Stimulated activated naive CD8-positive, alpha-beta T cell treated with anti-CD3 and anti-CD28 coated beads, Interleukin-15, Interleukin-2, amounts not matched to agents 100 U/mL and 50 U/mL, for 24 hours (primary cell): ENCODE measurements at regions not wholly inside any gene's neighbourhood (a gene's known extent, or its start where the extent isn't known, plus 50 kb on each side); places are given as distances from the start of the nearest gene placed in this dataset.
"Not testable (repeated sequence)": the region's sequence is repeated elsewhere in the genome, so short reads cannot be mapped to it uniquely, and the experiment has no call there.

Experiments used
- ATAC-seq: fragments of 150-1000 bp; cut with Tn5 transposase; one replicate; pipeline ENCODE4 v1.10.0; 2021
- DNase-seq: peaks from one replicate; pipeline ENCODE4 v3.0.0; 2021

DNA sequence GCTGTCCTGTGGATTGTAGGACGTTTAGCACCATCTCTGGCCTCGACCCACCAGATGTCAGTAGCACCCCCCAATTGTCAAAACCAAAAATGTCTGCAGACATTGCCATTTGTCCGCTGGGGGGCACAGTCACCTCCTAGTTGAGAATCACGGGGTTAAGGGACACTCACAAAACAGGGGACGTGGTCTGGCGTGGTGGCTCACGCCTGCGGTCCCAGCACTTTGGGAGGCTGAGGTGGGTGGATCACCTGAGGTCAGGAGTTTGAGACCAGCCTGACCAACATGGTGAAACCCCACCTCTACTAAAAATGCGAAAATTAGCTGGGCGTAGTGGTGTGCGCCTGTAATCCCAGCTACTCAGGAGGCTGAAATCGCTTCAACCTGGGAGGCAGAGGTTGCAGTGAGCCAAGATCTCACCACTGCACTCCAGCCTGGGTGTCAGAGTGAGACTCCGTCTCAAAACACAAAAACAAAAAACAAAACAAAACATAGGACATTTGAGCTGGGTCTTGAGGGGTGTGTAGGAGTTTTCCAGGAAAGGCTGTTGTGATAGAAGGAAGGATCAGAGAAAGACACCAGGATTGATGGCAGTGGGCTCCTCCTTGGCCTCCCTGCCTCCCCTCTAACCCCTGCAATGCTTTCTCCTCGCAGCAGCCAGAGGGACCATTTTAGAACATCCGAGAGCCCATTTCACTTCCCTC, 171.8 kb upstream of the GSE1 start:
- DNase-seq (no peak), ATAC-seq (no peak)

DNA sequence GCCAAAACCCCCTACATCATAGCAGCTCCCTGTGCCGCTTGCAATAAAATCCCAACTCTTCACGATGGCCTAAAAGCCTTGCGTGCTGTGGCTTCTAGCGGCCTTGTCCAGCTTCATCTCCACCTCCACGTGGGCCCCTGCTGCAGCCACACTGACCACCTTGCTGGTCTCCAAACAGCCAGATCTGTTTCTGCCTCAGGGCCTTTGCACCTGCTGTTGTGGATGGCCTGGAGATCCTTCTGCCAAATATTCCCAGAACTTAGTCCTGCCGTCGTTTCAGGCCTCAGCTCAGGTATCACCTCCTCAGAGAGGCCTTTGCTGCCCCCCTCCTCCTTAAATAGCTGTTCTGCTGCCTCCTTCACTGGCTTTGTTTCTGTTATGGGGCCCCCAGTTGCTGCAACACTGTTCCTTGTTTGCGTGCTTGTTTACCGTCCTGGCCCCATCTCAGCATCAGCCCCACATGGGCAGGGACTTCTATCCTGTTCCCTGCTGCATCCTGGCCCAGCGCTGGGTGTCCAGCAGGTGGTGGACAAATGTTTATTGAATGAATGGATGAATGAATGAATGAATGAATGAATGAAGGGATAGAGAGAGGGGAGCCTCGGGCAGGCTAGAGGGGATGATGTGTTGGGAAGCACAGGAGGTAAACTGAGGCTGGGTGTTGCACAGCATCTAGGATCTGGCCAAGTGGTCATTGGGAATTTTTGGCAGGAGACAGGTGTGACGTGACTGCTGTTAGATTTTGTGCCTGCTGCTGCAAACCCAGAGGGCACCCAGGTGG, 171.0 kb upstream of the GSE1 start:
- no peak for ATAC-seq

DNA sequence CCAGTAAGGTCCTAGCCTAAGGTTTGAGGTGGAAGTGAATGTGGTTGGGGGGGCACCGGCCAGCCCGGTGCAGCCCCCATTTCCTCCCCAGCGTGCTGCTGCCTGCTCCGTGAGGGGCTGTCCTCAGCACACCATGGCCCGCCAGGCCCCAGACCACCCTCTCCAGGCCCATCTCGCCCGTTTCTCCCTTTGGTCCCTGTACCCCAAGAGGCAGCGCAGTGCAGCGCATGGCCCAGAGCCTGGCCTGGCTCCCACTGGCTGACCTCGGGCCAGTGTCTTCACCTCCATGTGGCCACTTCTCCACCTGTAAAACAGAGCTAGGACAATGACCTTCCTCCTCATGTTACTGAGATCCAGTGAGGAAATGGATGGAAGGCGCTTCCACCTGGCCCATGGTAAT, 170.0 kb upstream of the GSE1 start:
- ATAC-seq (no peak), DNase-seq (no peak)

More for the DNA sequence above, 171.0 kb upstream of the GSE1 start:
- no peak for DNase-seq

DNA sequence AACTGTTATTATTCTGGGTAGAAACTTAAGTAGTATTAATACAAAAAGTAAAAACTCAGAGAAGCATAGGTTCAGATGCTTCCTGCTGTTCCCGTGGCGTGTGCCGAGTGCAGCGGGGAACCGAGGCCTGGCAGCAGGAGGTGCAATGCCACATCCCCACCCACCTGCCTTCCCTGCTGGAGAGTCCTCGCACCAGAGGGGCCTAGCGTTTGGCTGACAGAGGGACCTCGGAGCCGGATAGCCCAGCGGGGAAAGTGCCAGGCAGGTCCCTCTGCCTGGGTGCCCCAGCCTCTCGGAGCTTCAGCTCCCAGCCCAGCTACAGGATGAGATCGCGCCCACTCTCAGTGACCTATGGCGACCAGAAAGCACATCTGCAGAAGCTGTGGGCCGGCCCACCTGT, 169.6 kb upstream of the GSE1 start:
- no peak for DNase-seq
- ATAC-seq: no peak

DNA sequence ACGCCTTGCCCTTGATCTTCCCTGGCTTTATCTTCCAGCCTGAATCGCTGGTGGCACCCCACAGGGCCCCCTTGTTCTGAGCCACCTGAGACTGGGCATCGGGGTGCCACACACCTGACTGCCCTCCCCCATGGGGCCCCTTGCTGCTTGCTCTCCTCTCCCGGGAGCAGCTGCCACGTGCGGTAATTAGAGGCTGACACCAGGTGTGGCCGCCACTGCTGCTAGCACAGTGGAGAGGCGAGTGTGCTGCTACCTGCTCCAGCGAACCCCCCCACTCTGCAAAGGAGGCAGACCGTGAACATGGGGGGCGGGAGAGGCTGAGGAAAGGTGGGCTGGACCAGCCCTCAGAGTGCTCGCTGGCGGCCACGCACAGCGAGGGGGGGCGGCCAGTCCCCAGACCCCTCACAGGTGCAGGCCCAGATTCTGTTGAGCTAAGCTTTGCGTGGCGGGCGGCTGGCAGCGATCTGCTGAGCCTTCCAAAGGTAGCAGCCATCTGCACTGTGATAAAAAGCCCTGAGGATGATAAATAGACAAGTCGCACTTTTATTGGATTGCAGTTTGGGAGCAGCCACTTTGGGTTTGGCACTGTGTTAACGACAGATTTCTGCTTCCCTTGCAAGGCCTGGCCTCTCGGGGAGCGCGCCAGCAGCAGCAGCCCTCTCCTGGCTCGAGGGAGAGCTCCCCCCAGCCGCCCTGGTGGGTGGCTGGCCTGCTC, 167.9 kb upstream of the GSE1 start:
- no peak for ATAC-seq
- DNase-seq: no peak

DNA sequence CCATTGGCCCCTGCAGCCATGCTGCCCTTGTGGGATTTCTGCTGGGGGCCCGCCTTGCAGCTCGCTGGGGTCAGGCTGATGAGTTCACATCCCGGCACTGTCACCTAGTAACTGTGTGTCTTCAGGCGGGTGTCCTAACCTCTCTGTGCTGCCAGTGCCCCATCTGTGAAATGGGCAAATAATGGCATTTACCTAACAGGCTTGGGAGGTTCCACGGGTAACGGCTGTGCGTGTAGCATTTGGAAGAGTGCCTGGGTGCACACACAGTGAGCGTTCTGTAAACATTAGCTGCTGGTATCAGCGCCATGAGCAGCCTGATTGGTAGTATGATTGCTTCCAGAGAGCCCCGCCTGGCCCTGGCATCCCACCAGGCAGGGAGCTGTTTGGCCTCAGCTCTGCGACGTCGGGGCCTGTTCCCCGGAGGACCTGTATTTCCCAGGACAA, 167.3 kb upstream of the GSE1 start:
- DNase-seq: no peak
- ATAC-seq: no peak

DNA sequence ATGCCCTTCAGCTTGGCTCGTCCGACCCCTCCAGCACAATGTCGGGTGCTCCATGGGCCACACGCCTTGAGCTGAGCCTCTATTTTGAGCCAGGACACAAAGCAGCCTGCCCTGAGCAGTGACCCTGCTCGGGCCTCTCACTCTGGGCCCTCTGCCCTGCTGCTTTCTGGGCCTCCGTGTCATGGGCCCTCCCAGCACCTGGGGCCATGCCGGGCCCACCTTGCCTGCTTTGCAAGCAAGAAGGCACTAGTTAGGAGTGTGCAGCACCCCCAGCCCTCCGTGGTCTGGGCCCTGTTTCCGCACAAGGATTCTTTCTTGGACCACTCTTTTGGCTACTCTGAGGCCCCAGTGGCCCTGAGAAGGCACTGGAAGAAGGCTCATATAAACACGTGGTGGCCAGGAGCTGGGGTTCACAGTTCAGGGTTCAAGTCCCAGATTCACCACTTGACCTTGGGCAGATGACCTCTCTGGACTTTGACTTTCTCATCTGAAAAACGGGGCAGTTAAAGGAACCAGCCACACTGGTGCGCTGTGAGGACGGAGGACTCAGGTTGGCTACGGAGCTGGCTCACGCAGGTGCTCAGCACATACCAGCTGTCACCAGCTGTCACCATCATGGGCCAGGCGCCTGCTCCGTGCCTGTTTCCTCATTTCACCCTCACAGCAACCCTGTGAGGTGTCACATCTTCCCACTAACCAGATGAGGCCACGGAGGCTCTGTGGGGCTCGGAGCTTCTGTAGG, 166.0 kb upstream of the GSE1 start:
- DNase-seq: no peak

DNA sequence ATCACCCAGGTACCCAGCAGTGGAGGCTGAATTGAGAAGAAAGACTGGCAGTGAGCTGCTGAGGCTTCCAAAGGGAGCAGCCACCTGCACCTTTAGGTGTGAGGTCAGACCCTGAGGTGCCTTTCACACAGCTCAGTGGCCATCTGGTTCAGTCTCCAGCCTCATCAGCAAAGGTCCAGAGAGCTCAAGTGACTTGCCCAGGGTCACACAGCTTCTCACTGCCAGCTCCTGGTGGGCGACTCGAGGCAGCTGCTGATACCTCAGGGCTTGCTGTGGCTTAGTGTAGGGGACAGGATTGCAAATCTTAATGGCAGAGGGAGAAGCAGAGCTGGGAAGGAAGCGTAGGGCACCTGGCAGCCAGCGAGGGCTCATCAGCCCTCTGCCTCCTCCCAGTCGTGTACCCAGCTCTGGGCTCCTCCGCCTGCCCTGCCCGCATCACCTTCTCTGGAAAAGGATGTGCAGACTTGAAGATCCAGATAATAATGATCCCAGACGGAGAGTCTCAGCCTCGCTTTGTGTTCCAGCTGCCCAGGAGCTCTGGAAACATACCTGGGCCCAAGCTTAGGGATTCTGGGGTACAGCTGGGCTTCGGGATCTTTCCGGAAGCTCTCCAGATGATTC, 165.3 kb upstream of the GSE1 start:
- DNase-seq (no peak), ATAC-seq (no peak)

More for the DNA sequence above, 166.0 kb upstream of the GSE1 start:
- ATAC-seq: no peak

DNA sequence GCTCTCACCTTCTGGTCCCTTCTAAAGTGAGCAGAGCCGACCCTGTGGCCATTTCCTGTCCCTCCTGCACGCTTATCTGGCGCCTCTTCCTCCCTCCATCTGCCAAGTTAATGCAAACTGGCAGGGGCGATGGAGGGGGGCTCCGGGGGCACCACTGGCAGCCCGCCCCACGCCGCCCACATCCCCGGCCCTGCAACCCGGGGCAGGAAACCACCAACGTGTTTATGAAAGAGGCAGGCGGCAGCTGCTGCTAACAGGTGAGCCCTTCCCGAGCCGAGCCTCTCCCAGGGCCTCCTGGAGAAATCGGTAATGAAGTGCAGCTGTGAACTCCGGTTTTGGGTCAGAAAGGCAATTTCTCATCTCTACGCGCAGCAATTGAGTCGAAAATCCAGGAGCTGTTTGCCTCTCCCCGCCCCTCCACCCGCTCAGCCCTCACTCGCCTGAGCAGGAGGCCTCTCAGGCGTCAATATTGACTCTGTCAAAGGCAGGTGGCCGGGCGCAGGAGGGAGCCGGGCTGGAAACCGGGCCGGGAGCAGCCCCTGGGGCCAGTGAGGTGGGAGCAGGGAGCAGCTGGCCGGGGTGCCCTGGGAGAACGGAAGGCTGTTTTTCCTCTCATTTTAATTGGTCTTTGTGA, 164.4 kb upstream of the GSE1 start:
- DNase-seq (peak; percentile 27), ATAC-seq (no peak)

DNA sequence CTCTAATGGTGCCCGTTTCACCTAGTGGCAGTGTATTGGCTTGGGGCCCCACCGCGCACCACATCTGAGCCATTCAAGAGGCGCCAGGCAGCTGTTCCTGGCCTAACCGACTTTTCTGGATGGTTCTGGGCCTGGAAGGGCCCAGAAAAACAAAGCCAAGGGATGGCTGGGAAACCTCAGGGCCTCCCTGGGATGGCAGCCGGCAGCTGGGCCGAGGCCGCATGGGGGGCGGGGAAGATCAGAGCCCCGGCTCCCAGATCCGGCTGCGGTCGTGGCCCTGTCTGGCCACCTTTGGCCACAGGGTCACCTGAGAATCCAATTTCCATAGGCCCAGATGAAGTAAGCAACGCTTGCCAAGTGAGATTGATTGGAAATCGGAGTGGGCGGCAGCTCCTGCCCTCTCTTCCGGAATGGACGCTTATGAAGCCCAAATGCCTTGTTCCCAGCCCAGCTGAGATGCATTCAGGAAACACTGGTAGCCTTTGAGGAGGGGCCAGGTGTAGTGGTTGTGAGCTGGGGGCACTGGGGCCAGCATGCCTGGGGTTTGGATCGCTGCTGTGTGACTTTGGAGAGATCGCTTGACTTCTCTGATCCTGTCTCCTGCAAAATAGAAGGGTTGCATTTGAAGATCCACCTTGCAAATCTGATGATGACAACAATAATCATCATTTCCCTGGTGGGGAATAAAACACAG, 163.8 kb upstream of the GSE1 start:
- no peak for DNase-seq

DNA sequence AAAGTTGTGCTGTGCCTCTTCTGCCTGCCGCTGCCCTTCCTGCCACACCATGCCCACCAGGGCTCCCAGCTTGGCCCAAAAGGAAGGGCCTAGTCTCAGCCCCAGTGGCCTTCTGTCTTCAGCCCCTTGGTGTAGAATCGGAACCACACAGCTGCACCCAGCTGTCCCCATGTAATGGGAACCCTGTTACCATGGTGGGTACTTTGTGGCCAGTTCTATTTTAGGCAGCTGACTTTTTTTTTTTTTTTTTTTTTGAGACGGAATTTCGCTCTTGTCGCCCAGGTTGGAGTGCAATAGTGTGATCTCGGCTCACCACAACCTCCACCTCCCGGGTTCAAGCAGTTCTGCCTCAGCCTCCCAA, 163.3 kb upstream of the GSE1 start:
- DNase-seq (no peak), ATAC-seq (no peak)

More for the DNA sequence above, 163.8 kb upstream of the GSE1 start:
- ATAC-seq: no peak

DNA sequence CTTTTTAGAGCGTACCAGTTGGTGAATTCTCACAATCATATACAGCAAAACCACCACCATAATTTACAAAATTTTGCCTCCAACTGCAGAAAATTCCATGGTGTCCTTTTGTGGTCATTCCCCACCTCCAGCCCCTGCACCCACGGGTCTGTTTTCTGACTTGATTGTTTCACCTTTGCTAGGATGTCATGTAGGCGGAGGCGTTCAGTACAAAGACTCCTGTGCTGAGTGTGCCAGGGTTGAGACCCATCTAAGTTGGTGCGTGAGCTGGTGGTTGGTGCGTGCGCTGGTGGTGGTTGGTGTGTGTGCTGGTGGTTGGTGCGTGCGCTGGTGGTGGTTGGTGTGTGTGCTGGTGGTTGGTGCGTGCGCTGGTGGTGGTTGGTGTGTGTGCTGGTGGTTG, 162.0 kb upstream of the GSE1 start:
- ATAC-seq, DNase-seq: not testable (repeated sequence)

DNA sequence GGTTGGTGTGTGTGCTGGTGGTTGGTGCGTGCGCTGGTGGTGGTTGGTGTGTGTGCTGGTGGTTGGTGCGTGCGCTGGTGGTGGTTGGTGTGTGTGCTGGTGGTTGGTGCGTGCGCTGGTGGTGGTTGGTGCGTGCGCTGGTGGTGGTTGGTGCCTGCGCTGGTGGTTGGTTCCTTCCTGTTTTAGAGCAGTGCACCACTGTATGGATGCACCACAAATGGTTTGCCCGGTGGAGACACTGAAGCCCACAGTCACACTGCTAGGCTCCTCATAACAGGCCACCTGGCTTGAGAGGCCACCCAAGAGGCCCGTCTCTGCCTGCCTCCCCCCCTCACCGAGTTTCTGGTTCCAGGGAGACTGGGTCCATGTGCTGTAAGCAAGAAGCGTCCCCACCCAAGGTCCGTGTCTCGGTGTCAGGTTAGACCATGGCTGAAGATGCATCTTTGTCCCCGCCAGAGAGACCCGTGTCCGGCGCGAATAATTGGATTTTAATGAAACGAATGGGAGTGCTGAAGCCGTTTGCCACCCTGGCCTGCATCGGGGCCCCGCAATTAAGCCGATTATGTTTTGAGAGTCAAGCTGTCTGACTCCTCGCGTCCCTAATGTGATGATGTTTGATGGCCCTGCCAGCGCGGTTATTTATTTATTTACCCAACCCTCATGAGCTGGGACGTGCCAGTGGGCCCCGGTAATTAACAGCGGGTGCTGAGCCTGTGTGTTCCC, 161.3 kb upstream of the GSE1 start:
- DNase-seq (no peak), ATAC-seq (no peak)

DNA sequence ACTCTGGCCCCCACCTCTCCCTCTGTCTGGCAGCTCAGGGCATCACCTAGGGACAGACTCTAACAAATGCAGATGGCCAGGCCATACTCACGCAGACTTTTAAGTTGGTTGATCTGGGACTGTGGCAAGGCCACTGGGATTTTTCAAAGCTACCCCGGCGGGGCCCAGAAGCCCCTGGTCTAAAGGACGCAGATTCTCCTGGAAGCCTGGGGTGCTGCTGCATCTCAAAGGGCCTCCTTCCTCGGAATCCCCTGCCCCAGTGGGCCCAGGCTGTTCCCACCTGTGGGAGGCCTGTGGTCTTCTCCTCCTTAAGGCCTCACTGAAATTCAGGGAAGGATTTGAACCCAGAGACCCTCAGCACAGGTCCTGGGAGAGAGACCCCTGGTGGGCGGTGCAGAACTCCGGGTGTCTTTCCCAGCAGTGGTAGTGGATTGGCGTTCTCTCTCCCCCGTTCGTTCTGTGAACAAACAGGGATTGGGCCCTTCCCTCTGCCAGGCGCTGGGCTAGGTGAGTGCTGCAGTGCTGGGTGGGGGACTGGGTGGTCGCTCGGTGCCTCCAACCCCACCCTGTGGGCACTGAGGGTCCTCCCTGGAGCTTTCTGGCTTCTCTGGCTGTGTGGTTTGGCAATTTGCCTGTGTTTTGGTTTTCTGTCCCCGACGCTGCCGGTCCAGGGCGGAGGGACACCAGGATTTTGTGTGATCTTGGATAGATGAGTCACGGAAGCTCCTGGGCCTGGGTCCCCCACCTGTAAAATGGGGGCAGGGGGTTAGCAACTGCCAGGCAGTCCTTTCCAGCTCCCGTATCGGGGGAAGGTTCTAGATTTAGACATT, 160.5 kb upstream of the GSE1 start:
- ATAC-seq (no peak), DNase-seq (no peak)

DNA sequence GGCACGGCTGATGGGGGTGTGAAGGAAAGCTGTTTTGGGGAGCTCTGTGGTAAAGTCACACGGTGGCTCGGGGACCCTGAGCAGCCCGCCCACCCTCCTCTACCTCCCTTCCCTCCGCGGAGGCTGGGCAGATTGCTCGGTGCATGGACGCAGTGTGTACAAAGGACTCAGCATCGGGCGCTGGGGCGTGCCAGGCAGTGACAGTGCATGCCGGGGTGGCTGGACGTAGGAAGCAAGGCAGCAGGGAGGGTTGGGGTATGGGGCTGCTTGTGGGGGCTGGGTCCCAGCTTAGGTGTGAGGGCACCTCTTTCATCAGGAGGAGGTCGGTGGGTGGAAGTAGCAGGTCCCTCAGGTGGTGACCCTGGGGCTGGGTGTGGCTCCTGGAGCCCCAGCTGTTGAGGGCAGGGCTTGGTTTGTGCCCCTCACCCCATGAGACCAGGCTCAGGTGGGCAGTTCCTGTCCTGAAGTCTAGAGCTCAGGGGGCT, 159.9 kb upstream of the GSE1 start:
- DNase-seq: no peak
- no peak for ATAC-seq

DNA sequence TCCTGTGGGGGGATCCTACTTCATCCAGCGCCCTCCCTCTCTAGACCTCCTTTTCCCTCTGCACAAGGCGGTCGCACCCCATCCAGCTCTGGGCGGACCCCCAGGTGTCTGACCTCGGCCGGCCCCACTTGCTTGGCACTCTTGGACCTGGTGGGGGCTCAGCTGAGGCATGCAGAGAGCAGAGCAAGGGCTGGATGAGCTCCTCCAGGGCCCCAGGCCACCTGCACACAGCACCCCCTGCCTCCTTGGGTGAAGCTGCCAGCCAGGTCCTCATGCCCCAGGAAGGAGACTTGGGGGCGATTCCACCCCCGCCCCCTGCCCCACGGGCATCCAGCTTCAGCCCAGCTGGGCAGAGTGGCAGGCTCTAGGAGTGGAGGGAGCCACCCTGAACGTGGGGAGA, 159.4 kb upstream of the GSE1 start:
- no peak for DNase-seq
- ATAC-seq: no peak

DNA sequence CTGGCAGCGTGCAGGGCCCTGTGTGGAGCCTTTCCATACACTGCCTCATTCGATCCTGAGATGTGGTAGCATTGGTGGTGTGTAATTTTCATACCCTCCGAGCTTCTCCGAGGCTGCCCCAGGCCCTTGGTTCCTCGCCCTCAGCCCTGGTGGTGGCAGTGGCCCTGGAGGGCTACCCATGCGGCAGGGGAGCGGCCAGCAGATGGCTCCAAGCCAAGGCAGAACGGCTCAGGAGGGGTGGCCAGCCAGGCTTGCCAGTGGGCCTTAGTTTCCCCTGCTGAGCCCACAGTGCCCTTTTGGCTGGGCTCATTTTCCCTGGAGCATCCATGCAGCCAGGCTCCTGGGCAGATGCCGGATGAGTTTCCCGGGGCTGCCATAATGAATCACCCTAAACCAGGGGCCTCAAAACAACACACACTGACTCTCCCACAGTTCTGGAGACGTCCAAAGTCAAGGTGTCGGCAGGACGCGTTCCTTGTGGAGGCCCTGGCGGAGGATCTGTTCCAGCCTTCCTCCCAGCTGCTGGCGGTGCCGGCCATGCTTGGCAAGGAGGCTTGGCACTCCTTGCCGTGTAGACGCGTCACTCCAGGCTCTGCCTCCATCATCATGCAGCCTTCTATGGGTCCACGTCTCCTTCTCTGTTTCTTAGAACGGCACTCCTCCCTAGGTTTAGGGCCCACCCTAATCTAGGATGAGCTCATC, 158.8 kb upstream of the GSE1 start:
- no peak for DNase-seq
- ATAC-seq: no peak

DNA sequence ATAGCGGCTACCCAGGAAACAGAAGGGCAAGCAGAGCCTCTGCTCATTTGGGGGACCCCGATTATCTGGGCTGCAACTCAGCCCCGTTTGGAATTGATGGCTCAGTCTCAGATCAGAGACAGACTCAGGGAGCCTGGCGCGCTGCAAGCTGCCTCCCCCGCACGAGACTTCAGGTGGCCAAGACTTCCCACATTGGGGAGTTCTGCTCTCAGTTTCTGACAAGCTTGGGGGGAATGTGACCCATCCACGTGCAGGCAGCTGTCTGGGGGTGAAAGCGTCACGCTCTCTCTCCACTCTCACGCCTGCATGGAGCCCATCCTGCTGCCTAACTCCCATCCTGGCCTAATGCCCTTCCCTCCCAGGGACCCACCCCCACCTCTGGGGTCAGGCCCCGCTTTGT, 157.6 kb upstream of the GSE1 start:
- DNase-seq (no peak), ATAC-seq (no peak)
